AG04450 (cell line): ENCODE measurements at regions not wholly inside any gene's neighbourhood (a gene's known extent, or its start where the extent isn't known, plus 50 kb on each side); places are given as distances from the start of the nearest gene placed in this dataset.

ENCODE experiments used
- CTCF ChIA-PET: fragments of 300-600, 350-600 bp; formaldehyde crosslinking; extraction: SDS; loops from one replicate; lab custom pipeline; 2022; ENCODE audit warnings: antibody characterized with exemption, inconsistent platforms; lab: Charles Lee
- POLR2A ChIA-PET: fragments of 350-600 bp; formaldehyde crosslinking; extraction: SDS; loops from one replicate; lab custom pipeline; 2021; ENCODE audit warnings: antibody characterized with exemption, inconsistent platforms; lab: Yijun Ruan, JAX
- DNase-seq: peaks from one replicate; pipeline ENCODE4 v3.0.0-alpha.2; 2011; ENCODE audit warnings: low read depth, low spot score
- H3K27ac ChIP-seq: one replicate; pipeline ENCODE4 v1.5.1; 2012; ENCODE audit warnings: low read depth, low read length, control low read depth
- H3K27me3 ChIP-seq: one replicate; pipeline ENCODE4 v1.6.0; 2012; ENCODE audit warnings: low read length; ENCODE audit not compliant: control insufficient read depth, insufficient read depth
- H3K4me3 ChIP-seq: 2 replicates; pipeline ENCODE4 v1.5.1; 2011; ENCODE audit warnings: mild to moderate bottlenecking, low read depth, low read length, control low read depth
- H3K9me3 ChIP-seq: 2 replicates; pipeline ENCODE4 v1.5.1; 2012; ENCODE audit warnings: low read length; ENCODE audit not compliant: control insufficient read depth, insufficient read depth
- CTCF ChIP-seq: IDR thresholded peaks from 2 replicates; pipeline ENCODE4 v1.5.1; 2011; ENCODE audit warnings: low read depth, low read length, control low read depth, inconsistent platforms

DNA sequence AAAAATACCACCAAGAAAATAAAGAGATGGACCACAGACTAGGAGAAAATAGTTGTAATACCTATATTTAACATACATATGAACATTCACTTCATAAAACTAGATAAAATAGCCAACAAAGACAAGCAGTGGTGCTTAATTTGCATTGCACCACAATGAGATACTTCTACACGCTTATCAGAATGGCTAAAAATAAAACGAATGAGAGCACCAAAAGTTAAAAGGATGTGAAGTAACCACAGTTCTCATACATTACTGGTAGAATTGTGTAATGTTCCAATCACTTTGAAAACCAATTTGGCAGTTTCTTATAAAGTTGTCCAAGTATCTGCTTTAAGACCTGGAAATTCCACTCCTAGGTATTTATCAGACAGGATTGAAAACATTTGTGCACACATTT is 198.9 kb upstream of the SGCD start:
- TF ChIP-seq CTCF: no peak
- no peak for DNase-seq
- Histone ChIP-seq H3K4me3 (no peak overlapping the region), H3K27ac (no peak overlapping the region), H3K9me3 (no peaks in the 10 kb centered on the region), H3K27me3 (no peaks in the 10 kb centered on the region)
- ChIA-PET POLR2A (interaction anchor here (0.6 kb wide), 1 partner anchor 11 kb away, joined by 5 read pairs; no protein-coding TSS in a partner anchor), CTCF (no interaction called here)

DNA sequence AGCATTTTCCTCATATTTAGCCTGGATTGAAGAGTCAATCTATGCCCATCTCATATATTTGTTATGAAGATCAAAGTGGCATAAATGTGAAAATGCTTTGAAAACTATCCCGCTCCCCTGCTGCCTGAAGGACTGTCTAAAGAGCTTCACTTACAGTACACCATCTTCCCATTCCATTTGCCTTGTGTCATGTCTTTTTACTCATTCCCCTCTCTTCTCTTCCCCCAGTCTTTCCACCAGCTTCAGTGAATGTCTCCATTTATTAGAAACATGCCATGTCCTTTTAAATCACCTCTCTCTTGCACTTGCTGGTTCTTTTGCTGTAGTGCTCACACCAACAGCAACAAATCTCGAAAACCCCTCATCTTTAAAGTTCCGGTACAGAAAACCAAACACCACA is 192.7 kb upstream of the SGCD start:
- no peaks in the 10 kb centered on the region for H3K9me3 ChIP-seq
- no peak for DNase-seq
- TF ChIP-seq CTCF: no peak
- no peak overlapping the region for H3K27ac ChIP-seq
- ChIA-PET CTCF (no interaction called here), POLR2A (no interaction called here)
- no peak overlapping the region for H3K4me3 ChIP-seq
- no peaks in the 10 kb centered on the region for H3K27me3 ChIP-seq

DNA sequence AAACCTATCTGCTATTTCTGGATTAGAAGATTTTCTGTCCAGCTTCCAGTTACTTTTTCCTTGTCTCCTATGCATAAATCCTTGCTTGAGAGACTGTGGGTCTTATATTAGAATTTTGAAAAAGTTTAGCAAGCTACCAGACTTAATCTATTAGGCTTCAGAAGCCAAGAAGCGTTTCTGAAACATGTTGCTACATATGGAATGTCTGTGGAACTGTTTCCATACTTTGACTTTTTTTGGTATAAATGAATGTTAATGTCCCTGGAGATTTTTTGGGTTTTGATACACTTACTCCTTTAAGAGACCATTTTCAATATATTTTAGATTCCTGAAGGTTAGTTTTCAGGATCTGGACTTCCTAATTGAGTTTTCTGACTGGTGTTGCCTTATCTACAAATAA is 191.4 kb upstream of the SGCD start:
- H3K27ac ChIP-seq: no peak overlapping the region
- POLR2A ChIA-PET: no interaction called here
- H3K27me3 ChIP-seq: no peaks in the 10 kb centered on the region
- no peaks in the 10 kb centered on the region for H3K9me3 ChIP-seq
- no peak for DNase-seq
- no peak for TF ChIP-seq CTCF
- CTCF ChIA-PET: no interaction called here
- H3K4me3 ChIP-seq: no peak overlapping the region

DNA sequence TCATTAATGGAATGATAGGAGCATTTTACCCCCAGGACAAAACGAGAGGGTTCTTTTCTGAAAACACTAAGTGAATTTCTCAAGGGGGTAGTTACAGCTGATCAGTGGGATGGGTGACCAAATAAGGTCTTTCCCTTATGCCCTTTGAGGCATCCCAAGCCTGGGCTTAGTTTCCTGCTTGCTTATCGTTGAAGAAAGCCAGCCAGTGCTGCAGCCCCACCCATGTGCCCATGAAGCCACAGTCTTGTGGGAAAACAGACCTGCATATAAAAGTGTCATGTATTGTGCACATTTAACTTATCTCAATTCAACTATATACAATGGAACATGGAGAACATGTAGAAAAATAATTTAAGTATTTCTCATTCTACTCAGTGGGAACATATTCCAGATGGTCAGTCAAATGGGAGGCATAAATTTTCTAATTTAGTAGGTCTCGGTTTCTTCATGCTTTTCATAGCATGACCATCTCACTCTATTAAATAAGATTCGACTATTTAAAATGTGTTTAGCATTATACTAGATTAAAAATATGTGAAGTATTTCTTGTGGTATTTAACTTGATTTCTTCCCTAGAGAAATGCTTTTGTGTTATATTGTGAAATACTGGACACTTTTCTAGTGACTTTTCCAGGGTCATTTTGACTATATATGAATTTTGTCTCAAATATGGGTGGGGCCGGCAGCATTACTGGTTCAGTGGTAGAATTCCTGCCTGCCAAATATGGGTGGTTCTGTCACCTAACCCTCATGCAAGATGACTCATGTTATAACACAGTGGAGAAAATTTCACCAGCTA is 189.7 kb upstream of the SGCD start:
- Histone ChIP-seq H3K27me3 (no peaks in the 10 kb centered on the region), H3K27ac (no peak overlapping the region), H3K9me3 (no peaks in the 10 kb centered on the region; the same call in 1 of the 2 replicates), H3K4me3 (no peak overlapping the region)
- no peak for DNase-seq
- no peak for TF ChIP-seq CTCF
- ChIA-PET CTCF (no interaction called here), POLR2A (no interaction called here)

DNA sequence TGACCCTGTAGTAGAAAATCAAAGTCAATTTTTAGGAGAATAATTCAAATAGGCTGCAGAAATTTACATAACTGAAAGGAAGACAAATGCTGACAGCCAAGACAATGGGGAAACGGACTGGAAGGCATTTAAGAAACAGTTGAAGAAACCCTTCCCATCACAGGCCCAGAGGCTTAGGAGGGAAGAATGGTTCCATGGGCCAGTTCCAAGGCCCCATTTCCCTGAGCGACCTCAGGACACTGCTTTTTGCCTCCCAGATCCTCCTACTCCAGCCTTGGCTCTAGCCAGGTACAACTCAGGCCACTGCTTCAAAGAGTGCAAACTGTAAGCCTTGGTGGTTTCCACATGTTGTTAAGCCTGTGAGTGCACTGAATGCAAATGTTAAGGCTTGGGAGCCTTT is 184.1 kb upstream of the SGCD start:
- DNase-seq: no peak
- ChIA-PET CTCF (no interaction called here), POLR2A (no interaction called here)
- Histone ChIP-seq H3K9me3 (peaks cover 7% of the 10 kb centered on the region; the same call in 1 of the 2 replicates), H3K4me3 (no peak overlapping the region), H3K27ac (no peak overlapping the region), H3K27me3 (no peaks in the 10 kb centered on the region)
- no peak for TF ChIP-seq CTCF
